Umbilical cord (tissue), 1 donor: ENCODE measurements at regions not wholly inside any gene's neighbourhood (a gene's known extent, or its start where the extent isn't known, plus 50 kb on each side); places are given as distances from the start of the nearest gene placed in this dataset.

Experiments used
- DNase-seq: peaks from one replicate; pipeline ENCODE4 v3.0.0-alpha.2; 2015; ENCODE audit warnings: low spot score

DNA sequence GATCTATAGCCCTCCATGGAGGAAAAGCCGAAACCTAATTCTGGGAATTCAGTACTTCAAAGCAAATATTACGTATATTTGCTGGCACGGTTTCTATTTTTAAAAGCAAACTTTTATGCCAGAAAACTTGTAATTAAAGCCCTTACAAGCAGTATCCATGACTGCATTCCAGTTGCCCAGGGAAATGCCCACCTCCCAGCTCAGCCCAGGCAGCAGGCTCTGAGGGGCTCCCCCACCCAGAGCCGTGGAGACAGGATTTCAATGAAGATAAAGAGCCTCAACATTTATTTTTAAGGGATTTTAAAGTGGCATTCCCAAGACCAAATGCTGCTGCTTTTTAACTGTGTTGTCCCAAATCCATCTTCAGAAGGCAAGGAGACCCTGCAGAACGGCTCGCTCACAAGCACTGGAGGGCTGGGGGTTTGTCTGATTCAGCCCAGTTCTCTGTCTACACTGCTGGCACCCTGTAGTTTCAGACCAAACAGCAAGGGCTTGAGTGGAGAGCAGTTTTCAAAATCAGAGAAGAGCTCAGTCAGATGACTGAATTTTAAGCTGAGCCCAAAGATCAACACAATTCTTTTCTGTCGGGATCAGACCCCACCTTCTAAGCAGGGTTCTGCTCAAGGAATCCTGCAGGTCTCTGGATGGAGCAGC lies 105.1 kb downstream of the KCNF1 start:
- peak; percentile 6 for DNase-seq

DNA sequence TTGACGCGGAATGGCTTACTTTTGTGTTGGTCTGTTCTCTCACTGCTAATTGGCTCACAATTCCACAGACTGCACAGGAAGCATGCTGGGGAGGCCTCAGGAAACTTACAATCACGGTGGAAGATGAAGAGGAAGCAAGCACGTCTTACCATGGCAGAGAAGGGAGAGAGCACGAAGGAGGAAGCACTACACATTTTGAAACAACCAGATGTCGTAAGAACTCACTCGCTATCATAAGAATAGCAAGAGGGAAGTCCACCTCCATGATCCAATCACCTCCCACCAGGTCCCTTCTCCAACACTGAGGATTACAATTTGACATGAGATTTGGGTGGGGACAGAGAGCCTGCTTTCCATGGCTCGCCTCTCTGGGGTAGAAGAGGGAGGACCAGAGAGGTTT lies 106.2 kb downstream of the KCNF1 start:
- no peak for DNase-seq

GRCh38 chr2:11018651-11019185 lies 107.0 kb downstream of the KCNF1 start:
- DNase-seq = no peak

DNA sequence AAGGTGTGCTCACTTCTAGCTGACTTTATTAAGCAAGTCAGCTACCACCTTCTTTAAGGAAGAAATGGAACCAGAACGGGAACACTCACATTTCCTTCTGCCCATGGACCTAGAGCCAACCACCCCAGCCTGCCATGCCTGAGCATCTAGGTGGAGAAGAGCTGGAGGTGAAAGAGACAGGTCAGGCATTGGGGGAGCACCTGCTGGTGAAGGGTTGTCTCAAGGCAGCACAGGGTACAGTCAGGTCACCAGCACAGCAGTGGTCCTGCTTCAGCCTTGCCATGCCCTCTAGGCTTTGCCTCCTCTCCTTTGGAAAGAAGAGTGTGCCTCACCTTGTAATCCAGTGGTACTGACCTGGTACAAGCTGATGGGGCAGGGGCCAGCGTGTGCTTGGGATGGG lies 107.9 kb downstream of the KCNF1 start:
- no peak for DNase-seq

- DNase-seq = no peak
These were observed 110.3 kb downstream of the KCNF1 start for GRCh38 chr2:11022064-11022463.

DNA sequence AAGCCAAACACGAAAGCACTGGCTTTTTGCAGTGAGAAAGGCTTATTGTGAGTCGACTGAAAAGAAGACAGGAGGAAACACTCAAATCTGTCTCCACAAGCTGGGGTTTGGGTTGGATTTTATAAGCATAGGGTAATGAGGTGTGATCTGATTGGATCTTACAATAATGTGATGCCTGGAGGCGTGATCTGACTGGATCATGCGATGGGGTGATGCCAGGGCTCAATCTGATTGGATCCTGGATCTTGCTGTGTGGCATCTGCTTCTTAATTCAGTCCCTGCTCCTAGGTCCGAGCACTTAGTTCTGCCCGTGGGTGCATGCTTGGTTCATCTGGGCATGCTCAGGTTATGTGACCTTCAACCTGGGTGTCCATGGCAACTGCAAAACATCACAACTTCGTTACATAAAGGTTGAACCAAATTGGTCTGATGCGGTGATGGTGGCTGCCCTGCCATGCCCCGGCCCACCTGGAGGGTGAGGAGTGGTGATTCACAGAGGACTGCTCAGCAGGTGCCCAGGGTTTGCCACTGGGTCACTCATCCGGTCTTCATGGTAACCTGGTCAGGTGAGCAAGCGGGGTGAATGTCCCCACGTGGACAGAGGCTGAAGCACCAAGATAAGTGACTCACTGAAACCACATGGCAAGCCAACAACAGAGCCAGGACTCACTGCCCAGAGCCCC lies 111.0 kb downstream of the KCNF1 start:
- no peak for DNase-seq

GRCh38 chr2:11023326-11024258 lies 111.9 kb downstream of the KCNF1 start:
- no peak for DNase-seq

DNA sequence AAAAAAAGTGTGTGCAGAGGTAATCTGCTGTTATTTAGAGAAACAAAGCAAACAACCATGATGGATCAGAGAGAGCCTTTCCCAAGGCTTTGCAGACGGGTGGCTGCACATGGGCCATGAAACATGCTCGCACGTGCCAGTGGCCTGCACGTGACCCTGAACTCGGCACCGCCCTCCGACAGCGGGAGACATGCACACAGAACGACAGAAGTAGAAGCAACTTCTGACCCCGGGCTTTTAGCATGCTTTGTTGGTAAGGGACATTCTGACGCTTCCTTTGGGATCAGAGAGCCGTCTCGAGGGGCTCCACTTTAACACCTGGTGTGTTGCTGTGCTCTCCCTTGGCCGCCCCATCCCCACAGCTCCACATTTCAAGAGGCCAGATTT lies 112.5 kb downstream of the KCNF1 start:
- no peak for DNase-seq

DNA sequence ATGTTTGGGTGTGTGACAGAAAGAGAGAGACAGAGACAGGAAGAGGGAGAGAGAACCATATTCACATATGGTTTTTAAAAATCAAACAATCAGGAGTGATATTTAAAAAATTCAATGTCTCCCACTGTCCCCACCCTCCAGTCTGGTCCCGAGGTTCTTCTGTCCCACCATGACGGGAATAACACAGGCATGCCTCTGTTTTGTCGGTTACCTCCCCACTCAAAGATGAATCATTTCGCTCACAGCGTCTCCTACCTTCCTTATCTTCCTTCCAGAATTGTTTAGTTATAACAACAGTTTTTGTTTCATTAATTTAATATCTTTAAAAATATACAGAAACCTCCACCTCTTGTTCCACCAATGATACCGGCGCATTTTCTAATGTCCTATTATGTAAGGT lies 113.0 kb downstream of the KCNF1 start:
- DNase-seq = no peak

GRCh38 chr2:11026286-11026921 lies 114.7 kb downstream of the KCNF1 start:
- no peak for DNase-seq

GRCh38 chr2:11027195-11027594 lies 115.5 kb downstream of the KCNF1 start:
- no peak for DNase-seq

GRCh38 chr2:11028407-11028916 lies 116.7 kb downstream of the KCNF1 start:
- DNase-seq = no peak

GRCh38 chr2:11029136-11029535 lies 117.4 kb downstream of the KCNF1 start:
- no peak for DNase-seq

GRCh38 chr2:11030036-11030435 lies 118.3 kb downstream of the KCNF1 start:
- no peak for DNase-seq

- DNase-seq = no peak
These were observed 119.2 kb downstream of the KCNF1 start for GRCh38 chr2:11030909-11031308.

GRCh38 chr2:11031876-11032275 lies 120.1 kb downstream of the KCNF1 start:
- DNase-seq = no peak

DNA sequence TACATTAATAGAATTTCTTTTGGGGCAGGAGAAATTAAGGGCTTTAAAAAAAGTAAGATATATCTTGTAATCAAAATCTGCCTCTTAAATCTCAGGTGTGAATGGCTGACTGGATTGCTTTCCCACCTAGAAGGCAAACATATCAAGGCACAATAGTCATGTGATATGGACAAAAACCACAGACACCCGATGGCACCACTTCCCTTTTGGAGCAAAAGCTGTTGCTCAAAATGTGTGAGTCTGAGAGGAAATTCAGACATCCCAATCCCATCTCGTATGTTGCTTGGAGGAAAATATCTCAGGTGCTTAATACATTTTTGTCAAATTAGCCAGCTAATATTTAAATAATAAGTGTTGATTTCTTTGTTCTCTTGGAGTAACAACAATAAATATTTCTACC lies 120.7 kb downstream of the KCNF1 start:
- DNase-seq = no peak

- no peak for DNase-seq
These were observed 121.4 kb downstream of the KCNF1 start for GRCh38 chr2:11033114-11033513.

DNA sequence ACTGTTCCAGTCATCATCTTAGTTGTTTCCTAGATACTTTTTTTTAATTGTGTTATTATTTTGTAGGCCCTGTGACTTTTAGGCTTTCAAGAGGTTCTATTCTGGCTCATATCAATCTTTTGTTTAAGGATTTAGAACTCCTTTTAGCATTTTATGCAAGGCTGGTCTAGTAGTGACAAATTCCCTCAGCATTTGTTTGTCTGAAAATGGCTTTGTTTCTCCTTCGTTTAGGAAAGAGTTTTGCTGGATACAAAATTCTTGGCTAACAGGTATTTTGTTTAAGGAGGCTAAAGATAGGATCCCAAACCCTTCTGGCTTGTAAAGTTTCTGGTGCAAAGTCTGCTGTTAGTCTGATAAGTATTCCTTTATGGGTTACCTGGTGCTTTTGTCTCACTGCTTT lies 116.6 kb upstream of the SLC66A3 start:
- DNase-seq = no peak

GRCh38 chr2:11040992-11041391 lies 114.3 kb upstream of the SLC66A3 start:
- no peak for DNase-seq

DNA sequence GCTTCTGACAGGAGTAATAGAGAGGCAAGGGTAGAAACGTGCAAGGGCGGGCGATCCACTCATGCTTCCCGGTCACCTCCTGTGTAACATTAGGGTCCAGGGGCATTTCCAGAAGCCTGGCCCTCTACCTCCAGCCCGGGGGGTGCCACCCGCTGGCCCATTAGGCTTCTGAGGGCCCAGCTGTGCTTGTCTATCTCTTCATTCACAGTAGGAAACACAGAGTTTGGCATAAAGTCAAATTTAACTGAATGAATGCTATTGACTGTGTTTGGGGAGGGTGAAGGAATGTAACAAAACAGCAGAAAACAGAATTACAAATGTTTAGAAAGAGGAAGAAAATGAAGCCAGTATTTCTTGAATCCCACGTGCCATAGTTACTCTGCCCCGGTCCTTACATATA lies 112.4 kb upstream of the SLC66A3 start:
- DNase-seq = no peak

DNA sequence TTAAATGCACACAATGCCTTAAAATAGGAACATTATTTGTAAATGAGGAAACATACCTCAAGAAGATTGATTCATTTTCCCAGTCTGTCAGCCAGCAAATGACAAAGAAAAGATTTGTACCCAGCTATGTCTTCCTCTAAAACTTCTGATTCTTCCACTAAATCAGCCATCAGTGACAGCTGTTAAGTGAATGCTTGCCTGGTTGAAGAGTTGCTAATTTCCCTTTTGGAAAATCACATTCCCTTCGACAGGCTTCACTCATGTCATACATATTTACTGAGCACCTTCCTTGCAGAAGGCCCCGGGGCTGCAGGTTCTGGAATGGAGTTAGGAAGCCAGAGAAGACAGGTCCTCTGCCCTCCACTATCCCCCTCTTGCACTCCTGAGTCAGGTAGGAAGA lies 112.0 kb upstream of the SLC66A3 start:
- no peak for DNase-seq
